ENCODE measurements at regions not wholly inside any gene's neighbourhood (a gene's known extent, or its start where the extent isn't known, plus 50 kb on each side); places are given as distances from the start of the nearest gene placed in this dataset.

DNA sequence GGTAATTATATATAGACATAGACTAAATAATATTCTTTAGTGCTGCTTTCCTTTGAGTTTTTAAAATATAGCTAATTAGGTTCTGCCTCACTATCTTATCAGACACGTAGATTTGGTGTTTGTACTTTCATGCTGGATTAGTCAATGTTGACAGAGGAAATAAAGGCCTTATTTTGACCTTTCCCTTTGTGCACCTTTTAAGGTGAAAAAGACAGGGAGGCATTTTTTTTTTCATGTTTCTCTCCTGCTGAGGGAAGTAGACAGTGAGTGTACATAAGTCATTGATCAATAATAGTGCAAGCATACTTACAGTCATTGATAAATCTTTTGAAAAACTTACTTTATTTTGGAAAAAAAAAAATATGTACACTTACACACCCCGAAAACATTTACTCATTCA is 467.8 kb downstream of the GRXCR1 start:
- TF ChIP-seq, protein P1, sequence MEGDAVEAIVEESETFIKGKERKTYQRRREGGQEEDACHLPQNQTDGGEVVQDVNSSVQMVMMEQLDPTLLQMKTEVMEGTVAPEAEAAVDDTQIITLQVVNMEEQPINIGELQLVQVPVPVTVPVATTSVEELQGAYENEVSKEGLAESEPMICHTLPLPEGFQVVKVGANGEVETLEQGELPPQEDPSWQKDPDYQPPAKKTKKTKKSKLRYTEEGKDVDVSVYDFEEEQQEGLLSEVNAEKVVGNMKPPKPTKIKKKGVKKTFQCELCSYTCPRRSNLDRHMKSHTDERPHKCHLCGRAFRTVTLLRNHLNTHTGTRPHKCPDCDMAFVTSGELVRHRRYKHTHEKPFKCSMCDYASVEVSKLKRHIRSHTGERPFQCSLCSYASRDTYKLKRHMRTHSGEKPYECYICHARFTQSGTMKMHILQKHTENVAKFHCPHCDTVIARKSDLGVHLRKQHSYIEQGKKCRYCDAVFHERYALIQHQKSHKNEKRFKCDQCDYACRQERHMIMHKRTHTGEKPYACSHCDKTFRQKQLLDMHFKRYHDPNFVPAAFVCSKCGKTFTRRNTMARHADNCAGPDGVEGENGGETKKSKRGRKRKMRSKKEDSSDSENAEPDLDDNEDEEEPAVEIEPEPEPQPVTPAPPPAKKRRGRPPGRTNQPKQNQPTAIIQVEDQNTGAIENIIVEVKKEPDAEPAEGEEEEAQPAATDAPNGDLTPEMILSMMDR (IDR thresholded peaks at IDR 0.05 in 2 of 3, conservative IDR thresholded peaks at IDR 0.05 in 1 of 3; ENCODE audit: control insufficient read depth in 2 of 3, extremely low read depth in 1 of 3, insufficient read depth in 1 of 3, low read depth in 3 of 3, low read length in 3 of 3): no peak
- TF ChIP-seq, protein P2, sequence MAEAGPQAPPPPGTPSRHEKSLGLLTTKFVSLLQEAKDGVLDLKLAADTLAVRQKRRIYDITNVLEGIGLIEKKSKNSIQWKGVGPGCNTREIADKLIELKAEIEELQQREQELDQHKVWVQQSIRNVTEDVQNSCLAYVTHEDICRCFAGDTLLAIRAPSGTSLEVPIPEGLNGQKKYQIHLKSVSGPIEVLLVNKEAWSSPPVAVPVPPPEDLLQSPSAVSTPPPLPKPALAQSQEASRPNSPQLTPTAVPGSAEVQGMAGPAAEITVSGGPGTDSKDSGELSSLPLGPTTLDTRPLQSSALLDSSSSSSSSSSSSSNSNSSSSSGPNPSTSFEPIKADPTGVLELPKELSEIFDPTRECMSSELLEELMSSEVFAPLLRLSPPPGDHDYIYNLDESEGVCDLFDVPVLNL (IDR thresholded peaks at IDR 0.05; ENCODE audit: low read depth, low read length): no peak
- TF ChIP-seq SPI1 (IDR thresholded peaks at IDR 0.05; ENCODE audit: borderline replicate concordance, insufficient read depth, low read depth, low read length) (no peak), EP300 (IDR thresholded peaks at IDR 0.05; ENCODE audit: borderline replicate concordance in 1 of 2, control insufficient read depth in 1 of 2, low read depth in 2 of 2, low read length in 2 of 2) (no peak), ZBED1 (IDR thresholded peaks at IDR 0.05; ENCODE audit: borderline replicate concordance) (no peak), KDM1A (IDR thresholded peaks at IDR 0.05; ENCODE audit: borderline replicate concordance) (no peak)

Data from GM12878 (cell line).